Thyroid gland (tissue), 4 donors: ENCODE measurements at regions not wholly inside any gene's neighbourhood (a gene's known extent, or its start where the extent isn't known, plus 50 kb on each side); places are given as distances from the start of the nearest gene placed in this dataset.

ENCODE experiments used
- POLR2A ChIP-seq, 2 donors: fragments of 450-650 bp; IDR thresholded peaks; one replicate each; pipeline ENCODE4 v1.6.1; 2017; ENCODE audit warnings: antibody characterized with exemption in 2 of 2, mild to moderate bottlenecking in 2 of 2, moderate library complexity in 1 of 2
- TF ChIP-seq, protein P1 (sequence below), 6 experiments: fragments of 200-600 bp in 3 of 6; fragments of 450-650 bp in 3 of 6; sonication (generic) in 3 of 6; IDR thresholded peaks; one replicate each; pipeline ENCODE4 v1.5.1; 2016 to 2019; ENCODE audit warnings: antibody characterized with exemption in 6 of 6, mild to moderate bottlenecking in 2 of 6, inconsistent platforms in 1 of 6, moderate library complexity in 1 of 6

DNA sequence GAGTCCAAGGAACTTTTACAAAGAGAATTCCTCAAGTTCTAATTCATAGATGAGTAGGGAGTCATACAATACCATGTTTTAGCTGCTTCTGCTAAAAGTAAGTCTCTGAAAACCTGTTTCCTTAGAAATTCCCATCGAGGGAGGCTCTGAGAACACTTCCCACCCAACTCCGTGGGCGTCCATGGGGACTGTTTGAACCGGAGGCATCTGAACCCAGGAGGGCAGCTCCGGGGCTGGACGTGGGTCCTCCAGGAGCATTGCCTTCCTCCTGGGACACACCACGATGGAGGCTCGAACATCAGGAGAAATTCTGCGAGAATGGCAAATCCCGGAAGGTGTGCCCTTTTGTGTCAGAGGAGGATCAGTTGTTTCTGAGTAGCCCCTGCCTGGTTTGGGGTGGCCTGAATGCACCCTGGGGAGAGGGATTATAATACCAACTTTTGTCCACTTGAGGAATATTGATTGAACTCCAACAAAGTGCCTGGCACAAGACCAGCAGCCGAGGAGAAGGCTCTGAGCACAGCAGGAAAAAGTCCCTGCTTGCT lies 327.5 kb upstream of the SALL3 start:
- TF ChIP-seq, protein P1, sequence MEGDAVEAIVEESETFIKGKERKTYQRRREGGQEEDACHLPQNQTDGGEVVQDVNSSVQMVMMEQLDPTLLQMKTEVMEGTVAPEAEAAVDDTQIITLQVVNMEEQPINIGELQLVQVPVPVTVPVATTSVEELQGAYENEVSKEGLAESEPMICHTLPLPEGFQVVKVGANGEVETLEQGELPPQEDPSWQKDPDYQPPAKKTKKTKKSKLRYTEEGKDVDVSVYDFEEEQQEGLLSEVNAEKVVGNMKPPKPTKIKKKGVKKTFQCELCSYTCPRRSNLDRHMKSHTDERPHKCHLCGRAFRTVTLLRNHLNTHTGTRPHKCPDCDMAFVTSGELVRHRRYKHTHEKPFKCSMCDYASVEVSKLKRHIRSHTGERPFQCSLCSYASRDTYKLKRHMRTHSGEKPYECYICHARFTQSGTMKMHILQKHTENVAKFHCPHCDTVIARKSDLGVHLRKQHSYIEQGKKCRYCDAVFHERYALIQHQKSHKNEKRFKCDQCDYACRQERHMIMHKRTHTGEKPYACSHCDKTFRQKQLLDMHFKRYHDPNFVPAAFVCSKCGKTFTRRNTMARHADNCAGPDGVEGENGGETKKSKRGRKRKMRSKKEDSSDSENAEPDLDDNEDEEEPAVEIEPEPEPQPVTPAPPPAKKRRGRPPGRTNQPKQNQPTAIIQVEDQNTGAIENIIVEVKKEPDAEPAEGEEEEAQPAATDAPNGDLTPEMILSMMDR (IDR thresholded peaks at IDR 0.05) = no peak
- no peak for TF ChIP-seq POLR2A (IDR thresholded peaks at IDR 0.05)
